GM18870 (cell line): ENCODE measurements at regions not wholly inside any gene's neighbourhood (a gene's known extent, or its start where the extent isn't known, plus 50 kb on each side); places are given as distances from the start of the nearest gene placed in this dataset.

Experiments
- ATAC-seq: cut with Tn5 transposase; IDR thresholded peaks from one replicate; pipeline ENCODE4 v1.9.1; 2021; ENCODE audit warnings: moderate library complexity; ENCODE audit not compliant: unreplicated experiment

DNA sequence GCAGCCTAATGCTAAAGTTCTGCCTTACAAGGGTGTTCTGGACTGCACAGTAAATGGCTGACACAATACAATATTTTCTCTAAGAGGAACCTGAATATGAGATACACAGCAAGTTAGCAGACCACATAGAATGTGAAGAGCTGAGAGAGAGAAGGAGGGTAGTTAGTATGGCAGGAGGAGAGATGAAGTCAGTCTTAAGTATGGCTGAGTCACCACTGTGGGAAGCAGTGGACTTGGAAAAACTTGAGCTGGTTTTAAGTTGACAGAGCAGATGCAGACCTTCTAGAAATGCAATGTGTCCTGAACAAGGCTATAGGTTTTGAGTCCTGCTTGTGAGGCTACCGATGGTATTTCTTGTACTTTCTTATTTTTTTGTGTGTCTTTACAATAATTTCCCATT lies 172.5 kb downstream of the SH2D1A start:
- ATAC-seq: no peak

DNA sequence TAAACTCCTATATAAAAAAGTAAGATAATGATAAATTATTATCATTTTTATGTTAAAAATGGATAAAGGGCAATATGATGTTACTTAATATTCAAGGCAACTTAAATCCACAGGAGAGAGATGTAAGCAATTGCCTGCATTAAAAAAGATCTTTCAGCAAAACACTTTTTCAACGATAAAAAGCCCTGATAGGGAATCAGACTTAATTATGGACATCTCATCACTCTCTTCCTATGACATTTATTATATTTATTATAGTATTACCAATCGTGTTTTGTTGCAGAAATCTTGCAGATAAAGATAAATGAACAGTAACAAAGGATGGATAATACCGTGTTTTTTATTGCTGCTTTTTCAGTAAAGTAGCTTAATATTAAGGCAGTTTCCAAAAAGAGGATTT lies 178.5 kb downstream of the SH2D1A start:
- ATAC-seq: no peak

DNA sequence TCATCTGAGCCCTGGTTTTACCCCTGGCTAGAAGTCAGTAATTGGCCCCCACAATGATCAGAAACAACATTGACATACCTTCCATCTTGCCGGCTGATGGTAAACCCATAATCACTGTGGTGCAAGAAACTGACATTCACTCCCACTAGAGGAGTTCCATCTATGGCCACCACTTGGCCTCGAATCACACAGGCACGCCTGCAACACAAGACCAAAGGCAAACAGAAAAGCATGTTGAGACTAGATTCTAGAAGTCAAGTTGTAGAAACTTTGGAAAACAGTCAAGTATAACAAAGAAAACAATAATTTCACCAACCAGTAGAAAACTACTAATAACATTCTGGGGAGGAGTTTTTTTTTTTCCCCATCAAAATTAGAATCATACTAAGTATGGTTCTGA lies 183.4 kb downstream of the SH2D1A start:
- no peak for ATAC-seq

DNA sequence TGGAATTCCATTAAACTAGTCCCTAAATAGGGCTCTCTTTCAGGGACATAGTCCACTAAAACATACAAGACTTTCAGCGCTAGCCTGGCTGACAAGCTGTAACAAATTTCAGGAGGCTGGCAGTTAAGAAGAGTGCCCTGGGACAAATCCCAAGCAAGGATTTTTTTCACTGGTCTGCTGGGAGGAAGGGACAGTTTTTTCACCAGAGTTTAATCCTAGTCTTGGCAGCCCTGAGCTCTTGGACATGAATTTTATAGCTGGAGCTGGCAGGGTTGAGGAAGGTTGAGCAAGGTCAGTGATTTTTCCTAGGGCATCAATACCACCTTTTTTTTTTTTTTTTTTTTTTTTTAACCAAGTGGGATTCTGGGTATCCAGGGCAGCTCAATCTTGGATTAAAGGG lies 184.4 kb downstream of the SH2D1A start:
- no peak for ATAC-seq

DNA sequence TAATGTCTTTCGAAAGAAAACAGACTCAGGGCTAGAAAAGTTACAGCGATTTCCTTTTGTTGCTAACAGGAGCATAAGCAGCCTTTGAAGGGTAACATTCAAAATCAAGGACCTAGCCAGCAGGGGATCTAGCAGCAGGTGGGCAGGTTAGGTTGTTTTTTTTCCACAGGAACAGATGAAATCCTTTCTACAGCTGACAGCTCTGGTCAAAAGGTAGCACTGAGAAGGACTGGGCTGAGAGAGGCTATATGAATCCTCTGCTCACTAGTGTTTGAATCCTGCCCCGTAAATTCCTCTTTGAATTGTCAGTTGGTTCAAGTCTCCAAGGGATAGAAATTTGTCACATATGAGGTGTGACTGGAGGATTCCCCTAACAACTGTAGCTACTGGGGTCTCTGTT lies 188.2 kb downstream of the SH2D1A start:
- ATAC-seq: no peak

DNA sequence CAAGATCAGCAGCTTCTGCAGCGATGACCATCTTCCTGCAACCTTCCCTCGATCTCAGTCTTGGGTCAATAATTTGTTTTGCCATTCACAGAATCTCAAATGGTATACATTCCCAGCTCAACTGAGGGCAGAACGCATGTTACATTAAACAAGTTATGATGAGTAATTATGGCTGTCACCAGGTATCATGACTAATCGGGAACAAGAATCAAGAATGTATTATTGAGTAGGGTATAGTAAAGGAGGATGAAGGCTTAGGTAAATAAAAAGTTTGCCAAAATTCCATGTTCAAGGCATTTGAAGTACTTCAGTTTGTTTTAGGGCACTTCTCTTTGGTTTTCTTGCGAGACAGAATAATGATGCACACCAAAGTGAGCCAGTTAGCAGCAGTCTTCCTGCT lies 194.1 kb downstream of the SH2D1A start:
- no peak for ATAC-seq

DNA sequence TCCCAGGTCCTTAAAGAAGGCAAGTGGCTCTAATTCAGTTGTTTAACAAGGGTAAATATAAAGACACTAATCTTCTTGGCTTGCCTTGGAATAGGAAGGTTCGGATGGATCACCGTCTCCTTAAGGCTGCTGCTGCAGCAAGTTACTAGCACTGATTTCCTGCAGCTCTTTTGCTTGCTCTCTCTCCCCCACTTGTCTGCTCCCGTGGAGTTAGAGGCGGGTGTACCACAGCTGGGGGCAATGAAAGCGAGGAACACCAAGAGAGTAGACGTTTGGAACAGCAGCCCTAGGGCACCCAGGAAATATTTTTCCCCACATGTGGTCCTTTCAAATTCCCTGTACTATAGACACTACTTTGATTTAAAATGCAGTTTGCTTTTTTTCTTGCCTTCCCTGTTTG lies 202.2 kb downstream of the SH2D1A start:
- no peak for ATAC-seq

DNA sequence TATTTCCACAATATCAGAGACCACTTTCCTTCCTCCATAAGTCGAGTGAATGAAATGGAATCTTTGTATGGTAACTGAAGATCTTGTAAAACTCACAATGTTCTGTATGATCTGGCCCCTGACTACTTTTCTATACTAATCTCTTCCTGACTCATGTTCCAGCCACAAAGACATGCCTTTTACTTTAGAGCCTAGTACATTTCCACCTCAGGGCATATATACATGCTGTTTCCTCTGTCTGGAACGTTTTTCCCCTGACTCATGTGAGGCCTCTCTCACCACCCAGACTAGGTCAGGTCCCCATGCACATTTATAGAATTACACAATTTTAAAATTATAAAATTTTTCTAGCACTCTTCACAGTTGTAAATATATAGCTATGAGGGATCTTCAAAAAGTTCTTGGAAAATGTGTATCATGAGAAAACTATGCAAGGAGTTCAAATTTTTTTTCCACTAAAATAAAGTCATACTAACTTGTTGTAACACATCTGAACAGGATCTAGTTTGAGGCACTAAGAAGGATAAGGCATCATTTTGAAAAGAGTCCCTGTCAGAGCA lies 208.8 kb downstream of the SH2D1A start:
- ATAC-seq: no peak

DNA sequence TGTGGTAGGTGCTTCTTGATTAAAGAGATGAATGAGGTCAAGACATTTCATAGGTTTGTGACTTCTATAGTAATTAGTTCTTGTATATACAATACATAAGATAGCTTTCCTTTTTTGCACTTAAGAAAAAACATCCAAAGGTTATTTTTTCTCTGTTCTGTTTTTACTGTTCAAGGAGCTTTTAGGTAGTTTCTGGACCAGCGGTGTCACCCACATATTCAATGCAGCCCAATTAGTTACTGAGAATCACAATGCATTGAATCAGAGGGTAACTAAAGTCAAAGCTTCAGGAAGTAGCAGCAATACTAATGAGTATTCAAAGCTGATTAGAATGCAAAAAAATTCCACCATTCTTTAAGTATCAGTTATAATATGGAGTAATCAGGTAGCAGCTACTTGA lies 211.6 kb downstream of the SH2D1A start:
- no peak for ATAC-seq

DNA sequence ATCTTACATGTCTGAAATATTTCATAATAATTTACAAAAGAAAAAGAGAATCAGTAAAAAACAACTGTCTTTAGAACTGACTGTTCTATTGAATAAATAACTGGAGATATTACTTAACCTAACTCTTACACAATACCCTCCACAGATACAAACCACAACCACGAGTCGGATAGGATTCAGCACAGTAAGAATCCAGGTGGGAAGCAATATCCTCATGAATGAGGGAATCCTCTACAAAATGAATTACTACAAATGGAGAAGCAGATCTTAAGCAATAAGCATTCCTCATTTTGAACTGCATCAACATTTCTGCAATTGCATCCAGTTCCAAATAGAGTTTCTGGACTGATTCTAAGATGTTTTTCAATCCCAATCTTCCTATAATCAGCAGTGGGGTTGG lies 227.1 kb downstream of the SH2D1A start:
- ATAC-seq: no peak

DNA sequence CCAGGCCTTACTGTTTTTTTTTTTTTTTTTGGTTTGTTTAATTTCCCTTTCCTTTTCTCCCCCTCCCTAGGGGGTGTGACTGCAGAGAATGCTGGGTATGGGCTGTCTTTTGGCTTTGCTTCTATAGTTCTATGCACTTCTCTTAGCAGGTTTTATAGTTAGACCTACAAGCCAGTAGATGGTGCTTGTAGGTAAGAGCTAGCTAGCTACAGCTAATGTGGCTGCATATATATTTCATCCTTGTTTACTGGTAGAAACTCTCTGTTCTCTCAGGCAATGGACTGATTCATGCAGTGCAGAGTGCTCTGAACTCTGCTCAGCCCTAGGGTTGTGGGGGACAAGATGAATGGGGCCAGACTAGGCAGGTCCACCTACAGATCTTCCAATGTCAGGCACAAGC lies 246.4 kb downstream of the SH2D1A start:
- ATAC-seq: no peak

DNA sequence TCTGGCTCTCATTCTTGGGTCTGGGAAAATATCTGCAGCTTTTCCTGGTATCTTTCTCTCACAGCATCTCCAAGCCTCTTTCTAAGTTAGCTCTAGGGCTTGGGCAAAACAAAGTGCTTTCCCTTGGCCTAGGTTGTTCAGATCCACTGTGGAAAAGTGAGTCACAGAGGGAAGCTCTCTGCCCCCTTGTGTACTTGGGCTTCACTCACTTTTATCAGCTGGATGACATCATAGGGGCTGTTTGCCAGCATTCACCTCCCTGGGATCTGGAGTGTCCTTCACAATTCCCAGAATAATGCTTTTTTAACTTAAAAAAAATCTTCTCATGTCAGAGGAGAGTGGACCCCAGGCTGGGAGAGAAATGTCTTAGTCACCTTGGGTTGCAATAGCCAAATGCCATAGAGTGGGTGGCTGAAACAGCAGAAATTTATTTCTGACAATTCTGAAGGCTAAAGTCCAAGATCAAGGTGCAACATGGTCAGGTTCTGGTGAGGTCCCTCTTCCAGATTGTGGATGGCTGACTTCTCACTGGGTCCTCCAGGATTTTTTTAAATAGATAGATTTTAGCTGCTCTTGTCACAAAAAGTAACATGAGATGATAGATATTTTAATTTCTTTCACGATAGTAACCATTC lies 247.8 kb downstream of the SH2D1A start:
- ATAC-seq: no peak

DNA sequence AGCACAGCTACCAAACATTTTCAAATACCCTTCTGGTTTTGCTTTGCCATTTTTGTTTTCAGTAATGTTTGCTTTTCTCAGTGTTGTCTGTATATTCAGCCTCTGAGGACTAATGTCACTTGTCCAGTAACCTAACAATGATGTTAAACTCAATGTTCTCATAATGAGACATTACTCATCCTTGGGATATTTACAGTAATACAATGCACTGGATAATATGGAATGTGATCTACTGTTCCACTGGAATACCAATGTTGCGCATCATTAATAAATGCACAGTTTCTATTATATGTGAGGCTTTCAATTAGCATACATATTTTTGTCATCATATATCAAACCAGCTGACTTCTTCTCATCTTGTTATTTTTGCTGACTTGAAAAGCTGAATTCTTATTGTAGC lies 259.1 kb downstream of the SH2D1A start:
- ATAC-seq: no peak

DNA sequence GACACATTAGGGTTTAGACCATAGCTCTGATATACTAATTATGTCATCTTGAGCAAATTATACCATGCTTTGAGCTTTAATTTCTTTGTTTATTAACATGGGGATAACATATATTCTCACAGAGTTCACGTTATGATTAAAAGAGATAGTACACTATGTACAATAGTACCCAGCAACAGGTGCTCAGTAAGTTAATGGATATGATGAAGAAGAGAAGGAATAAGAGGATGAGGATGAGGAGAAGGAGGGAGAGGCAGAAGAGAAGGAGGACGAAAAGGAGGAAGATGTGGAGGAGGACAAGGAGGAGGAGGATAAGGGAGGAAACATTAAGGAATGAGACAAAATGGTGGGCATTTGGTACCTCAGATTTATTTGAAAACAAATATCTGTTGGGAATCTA lies 260.4 kb downstream of the SH2D1A start:
- ATAC-seq: no peak

DNA sequence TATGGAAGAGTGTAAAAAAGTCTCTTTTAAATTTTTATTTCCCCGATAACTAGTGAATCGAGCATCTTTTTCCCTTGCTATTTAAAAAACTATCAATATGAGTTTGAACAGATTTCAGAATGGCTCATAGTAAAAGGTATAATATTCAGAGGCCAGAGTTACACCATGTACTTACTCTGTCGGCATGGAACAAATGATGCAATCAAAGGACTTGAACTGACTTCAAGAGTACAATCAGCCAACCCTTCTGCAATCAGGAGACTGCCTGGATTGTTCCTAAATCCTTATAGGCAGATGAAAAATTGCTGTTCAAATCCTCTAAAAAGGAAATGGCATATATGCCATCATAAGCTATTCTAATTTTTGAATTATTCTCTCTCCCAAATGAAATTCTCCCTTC lies 273.3 kb downstream of the SH2D1A start:
- ATAC-seq: no peak

DNA sequence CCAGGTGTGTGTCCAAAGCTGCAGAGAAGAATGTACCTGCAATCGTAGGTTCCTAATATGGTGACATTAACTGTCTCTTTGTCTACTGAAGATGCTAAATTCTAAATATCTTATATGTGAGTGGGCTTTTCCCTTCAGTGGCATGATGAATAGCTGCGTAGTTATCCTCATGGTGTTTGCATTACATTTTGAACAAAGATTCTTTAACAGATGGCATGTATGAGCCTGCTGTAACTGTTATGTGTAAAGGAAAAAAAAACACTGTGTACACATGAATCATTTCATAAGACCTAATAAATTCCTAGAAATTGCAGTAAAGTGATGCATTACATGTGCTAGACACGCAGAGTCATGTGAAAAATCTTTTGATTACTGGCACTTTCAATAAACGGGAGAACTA lies 288.0 kb downstream of the SH2D1A start:
- no peak for ATAC-seq

DNA sequence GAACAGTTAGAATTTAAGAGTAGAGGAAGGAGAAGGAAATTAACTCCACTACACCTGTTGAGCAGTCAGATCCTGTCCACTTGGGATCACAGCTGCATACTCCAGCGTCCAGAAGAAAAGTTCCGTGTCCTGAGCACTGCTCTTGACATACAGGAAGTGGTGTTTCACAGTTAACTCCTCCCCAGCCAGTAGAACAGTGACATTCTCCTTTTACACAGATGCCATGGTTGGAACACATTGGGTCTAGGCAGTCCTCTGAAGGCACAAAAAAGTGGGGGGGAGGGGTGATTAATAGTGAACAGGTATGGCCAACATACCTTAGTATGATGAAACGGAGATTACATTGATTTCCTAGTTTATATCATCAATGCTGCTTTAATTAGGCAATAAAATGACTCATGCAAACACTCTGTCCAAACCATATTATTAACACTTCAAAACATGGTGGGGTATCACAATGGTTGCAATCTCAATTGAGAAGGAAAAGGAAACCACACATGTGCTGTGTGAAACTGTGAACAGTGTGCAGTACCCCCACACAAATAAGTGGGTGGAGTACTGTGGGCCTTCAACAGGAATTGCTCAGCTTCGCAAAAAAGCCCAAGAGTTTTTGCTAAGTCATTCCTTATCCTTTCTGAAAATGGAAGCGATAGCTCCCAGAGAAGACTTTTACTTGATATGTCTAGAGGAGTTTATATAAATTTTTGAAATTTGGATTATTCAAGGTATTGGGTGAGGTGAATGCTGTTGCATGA lies 295.6 kb downstream of the SH2D1A start:
- no peak for ATAC-seq

DNA sequence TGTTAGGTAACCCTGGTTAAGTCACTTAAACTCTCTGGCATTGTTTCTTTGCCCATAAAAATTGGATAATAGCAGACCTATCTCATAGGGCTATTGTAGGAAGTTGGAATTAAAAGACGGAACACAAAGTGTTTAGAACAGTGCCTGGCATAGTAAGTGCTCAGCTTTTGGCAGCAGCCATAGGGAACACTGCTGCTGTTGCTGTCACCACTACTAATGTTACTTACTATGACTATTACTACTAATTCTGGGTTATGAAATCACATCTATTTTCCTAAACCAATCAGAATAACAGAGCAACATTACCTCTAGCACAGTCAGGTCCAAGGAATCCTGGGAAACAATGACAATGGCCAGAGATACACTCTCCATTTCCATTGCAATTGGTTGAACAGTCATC lies 300.0 kb downstream of the SH2D1A start:
- no peak for ATAC-seq

DNA sequence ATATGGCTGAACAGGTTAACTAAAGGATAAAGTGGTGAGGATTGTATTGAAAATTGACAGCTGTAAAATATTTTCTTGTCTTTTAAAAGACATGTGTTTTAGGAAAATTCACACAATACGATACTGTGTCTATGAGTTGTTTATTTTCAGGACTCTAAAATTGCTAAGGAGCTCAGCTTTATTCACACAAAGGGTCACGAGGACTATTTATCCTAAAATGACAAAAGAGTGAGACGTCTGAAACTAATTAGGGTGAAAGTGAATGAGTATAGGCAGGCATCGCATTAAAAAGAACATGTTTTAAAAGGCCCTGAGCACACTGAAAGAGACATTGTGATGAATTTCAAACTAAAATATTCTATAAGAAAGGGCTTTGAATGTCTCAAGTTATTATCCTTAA lies 304.7 kb downstream of the SH2D1A start:
- no peak for ATAC-seq

DNA sequence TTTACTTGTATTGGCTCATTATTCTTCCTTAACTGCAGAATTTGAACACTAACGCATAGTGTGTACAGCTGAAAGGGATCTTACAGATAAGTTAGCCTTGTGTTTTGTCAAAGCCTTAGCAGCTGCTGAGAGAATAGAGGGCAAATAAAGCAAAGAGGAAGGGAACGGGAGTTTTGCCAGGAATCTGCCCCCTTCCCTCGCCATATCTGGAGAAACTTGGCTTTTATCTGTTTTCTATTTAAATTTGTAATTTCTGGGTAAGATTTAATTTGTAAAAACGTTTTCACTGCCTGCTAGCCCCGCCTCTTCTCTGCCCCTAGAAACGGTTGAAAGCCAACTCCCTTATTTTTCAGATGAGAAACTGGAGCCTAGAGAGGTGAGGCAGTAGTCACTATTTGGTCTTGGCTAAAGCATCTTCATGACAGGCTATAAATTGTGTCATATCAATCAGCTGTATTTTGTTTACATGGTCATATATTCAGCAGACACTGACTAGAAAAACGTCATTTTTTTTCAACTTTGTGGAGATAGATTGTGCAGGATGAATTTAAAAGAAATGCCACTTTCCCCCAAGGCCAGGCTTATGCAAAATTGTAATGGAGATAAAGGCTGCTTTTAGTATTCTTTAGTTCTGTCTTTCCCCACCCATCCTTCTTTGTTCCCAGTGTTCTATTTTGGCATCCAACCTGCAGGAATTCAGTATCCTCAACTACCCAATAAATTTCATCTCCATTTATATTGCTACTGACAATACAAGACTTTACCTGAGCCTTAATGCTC lies 319.4 kb downstream of the SH2D1A start:
- no peak for ATAC-seq

DNA sequence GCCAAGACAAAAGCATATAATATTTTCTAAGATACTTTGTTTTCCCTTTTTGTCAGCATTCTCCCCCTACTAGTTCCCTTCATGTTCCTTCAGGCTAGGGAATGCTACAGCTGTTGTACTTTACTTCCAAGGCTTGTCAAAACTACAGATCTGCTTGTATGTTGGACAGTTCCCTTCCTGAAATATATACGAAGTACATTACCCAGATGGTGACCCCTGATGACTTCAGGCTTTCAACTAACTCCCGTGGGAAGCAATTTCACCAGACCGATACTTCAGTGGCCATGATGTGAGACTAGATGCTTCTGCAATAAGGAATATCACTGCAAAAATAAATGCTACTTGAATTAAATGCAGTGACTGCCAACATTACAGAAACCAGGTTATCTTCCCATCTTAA lies 332.8 kb downstream of the SH2D1A start:
- no peak for ATAC-seq

DNA sequence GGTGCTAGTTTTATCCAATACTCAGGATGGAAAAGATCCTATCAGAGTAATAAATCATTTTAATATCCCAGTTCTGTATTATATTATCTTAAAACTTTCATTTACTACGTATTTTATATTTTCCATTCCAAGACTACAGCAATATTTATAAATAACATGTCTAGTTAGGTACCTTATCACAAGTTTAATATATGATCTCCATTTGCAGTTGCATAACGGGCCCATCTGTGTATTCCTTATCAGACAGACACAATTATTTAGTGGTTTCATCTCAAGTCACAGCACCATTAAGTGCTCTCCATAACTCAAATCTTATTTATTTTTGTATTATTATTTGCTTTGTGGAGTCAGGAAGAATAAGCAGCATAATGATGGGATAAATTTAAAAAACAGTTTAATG lies 333.9 kb downstream of the SH2D1A start:
- ATAC-seq: no peak
